BLaER1 (cell line): ENCODE measurements at regions not wholly inside any gene's neighbourhood (a gene's known extent, or its start where the extent isn't known, plus 50 kb on each side); places are given as distances from the start of the nearest gene placed in this dataset.

Experiments
- H3K27ac ChIP-seq: shearing (Covaris generic); formaldehyde crosslinking; 2 replicates; pipeline ENCODE4 v1.8.1; 2022
- H3K27me3 ChIP-seq: shearing (Covaris generic); formaldehyde crosslinking; 2 replicates; pipeline ENCODE4 v1.8.1; 2022
- H3K36me3 ChIP-seq: shearing (Covaris generic); formaldehyde crosslinking; 2 replicates; pipeline ENCODE4 v1.8.1; 2022
- H3K4me1 ChIP-seq: shearing (Covaris generic); formaldehyde crosslinking; 2 replicates; pipeline ENCODE4 v1.8.1; 2022
- H3K4me2 ChIP-seq: shearing (Covaris generic); formaldehyde crosslinking; 2 replicates; pipeline ENCODE4 v1.8.1; 2022
- H3K4me3 ChIP-seq: shearing (Covaris generic); formaldehyde crosslinking; 2 replicates; pipeline ENCODE4 v1.8.1; 2022
- H3K9ac ChIP-seq: shearing (Covaris generic); formaldehyde crosslinking; 2 replicates; pipeline ENCODE4 v1.8.1; 2022
- H3K9me3 ChIP-seq: shearing (Covaris generic); formaldehyde crosslinking; 2 replicates; pipeline ENCODE4 v1.8.1; 2022
- H4K20me1 ChIP-seq: shearing (Covaris generic); formaldehyde crosslinking; 2 replicates; pipeline ENCODE4 v1.8.1; 2022
- Cebpa-rat ChIP-seq: shearing (Covaris generic); IDR thresholded peaks from 2 replicates; pipeline ENCODE4 v1.8.1; 2022

DNA sequence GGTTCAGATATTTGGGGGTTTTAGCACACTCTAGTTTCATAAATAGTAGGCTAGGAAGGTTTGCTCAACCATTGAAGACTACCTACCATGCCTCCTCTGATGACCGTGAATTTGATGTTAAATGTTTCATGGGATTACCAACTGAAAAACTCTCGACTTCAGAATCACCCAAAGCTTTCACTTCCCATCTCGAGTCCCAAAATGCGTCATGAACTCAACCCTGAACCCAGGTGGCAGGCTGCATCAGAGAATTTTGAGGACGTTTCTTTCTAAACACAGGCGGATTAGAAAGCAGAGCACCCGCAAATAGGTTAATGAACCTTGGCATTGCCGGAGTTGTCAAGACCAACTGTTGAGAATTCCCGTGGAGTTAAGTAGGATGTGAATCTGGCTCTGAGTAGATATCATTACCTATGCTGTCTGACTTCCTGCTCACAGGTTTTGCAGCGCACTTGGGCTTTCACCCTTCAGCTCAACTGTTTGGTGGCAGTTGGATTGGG lies 98.4 kb upstream of the ADTRP start:
- no peaks in the 10 kb centered on the region for H3K27me3 ChIP-seq
- no peaks in the 10 kb centered on the region for H4K20me1 ChIP-seq
- no peaks in the 10 kb centered on the region for H3K4me1 ChIP-seq
- H3K27ac ChIP-seq, result no peak overlapping the region
- H3K9me3 ChIP-seq, result 0 out of 2 replicates have a peak, but pooled peaks cover 10% of the 10 kb centered on the region
- TF ChIP-seq Cebpa-rat, result no peak
- H3K4me3 ChIP-seq, result no peak overlapping the region
- no peak overlapping the region for H3K4me2 ChIP-seq
- no peak overlapping the region for H3K9ac ChIP-seq
- H3K36me3 ChIP-seq, result no peaks in the 10 kb centered on the region

DNA sequence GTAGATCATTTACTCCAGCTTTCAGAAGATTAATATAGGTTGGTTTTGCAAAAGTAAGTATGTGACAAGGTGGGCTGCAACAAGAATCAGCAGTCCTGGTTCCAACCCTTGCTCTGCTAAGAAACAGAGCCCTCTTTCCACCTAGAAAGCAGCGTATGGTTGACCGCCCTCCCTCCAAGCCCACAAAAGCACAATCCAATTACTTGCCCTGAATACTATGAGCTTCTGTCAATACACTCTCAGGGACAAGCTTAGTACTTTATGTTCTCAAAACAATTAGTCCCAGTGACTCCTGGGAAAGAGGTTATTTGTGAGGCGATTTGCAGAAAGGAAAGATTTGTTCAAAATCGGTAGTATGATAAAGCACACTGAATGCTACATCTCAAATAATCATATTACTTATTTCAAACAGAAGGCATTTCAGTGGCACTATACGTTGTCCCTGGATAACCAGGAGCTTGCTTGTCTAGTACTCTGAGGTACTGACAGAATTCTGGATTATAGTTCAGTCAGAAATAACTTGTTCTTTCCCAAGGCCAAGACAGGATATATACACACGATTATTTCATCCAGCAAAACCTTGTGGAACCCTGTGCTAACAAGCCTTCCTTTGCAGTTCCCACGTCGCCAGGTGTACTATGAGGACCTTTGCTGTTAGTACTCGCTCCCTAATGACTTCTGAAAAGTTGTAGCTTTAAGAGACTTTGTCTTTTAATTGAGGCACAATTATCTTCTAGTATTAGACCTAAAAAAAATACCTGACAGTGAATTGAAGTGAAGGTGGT lies 96.9 kb upstream of the ADTRP start:
- no peak for TF ChIP-seq Cebpa-rat
- no peaks in the 10 kb centered on the region for H3K9me3 ChIP-seq
- no peaks in the 10 kb centered on the region for H3K4me1 ChIP-seq
- no peak overlapping the region for H3K4me2 ChIP-seq
- no peaks in the 10 kb centered on the region for H3K27me3 ChIP-seq
- no peak overlapping the region for H3K9ac ChIP-seq
- no peak overlapping the region for H3K4me3 ChIP-seq
- H4K20me1 ChIP-seq, result no peaks in the 10 kb centered on the region
- no peak overlapping the region for H3K27ac ChIP-seq
- no peaks in the 10 kb centered on the region for H3K36me3 ChIP-seq

DNA sequence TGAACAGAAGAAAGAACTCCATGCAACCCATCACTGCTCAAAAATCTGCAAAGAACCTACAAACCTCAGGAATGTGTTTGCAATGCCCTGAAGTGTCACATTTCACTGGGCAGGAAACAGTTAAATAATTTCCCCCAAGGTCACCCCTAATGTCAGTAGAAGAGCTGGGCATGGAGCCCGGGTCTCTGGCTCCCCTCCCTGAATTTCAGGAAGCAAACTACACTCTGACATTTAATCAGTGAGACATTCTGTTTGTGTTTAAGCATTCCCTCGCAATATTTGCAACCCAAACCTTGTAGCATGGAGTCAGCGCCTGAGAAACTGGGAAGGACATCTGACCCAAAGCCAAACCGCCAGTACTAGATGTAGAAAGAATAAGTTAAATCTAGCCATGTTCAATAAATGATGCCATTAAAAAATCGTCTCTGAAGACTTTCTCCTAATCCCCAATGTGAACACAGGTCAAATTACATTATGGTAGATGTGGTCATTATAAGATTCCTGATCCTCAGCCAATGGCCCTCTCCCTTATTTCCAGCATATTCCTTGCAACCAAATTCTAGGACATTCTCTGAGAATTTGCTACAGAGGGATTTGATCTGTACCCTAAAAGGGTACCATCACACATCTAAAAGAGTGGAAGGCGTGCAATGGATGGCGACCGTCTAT lies 91.2 kb upstream of the ADTRP start:
- no peaks in the 10 kb centered on the region for H3K27me3 ChIP-seq

DNA sequence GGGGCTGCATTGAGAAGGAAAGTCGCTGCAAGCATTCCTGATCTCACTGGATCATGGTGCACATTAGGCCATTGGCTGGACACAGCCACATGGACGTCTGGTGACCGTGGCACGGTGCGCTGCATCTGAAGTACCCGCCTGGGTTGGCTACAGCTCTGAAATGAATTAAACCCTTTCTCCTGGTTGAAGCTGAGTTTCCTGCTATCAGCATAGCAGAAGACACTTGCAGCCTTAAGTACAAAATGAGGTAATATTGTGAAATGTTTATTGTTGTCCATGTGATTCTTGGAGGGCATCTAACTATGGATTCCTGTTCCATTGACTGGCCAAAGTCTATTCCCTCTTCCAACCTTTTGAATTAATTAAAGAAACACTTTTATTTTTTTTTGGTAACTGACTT lies 89.8 kb upstream of the ADTRP start:
- Histone ChIP-seq H4K20me1 (no peaks in the 10 kb centered on the region), H3K36me3 (no peaks in the 10 kb centered on the region), H3K27me3 (no peaks in the 10 kb centered on the region), H3K9me3 (no peaks in the 10 kb centered on the region), H3K9ac (no peak overlapping the region), H3K27ac (no peak overlapping the region), H3K4me2 (no peak overlapping the region), H3K4me3 (no peak overlapping the region), H3K4me1 (no peaks in the 10 kb centered on the region)
- no peak for TF ChIP-seq Cebpa-rat

More for the DNA sequence above, 91.2 kb upstream of the ADTRP start:
- Histone ChIP-seq H3K9me3 (no peaks in the 10 kb centered on the region), H3K27ac (no peak overlapping the region), H3K4me2 (no peak overlapping the region), H3K4me3 (no peak overlapping the region), H4K20me1 (no peaks in the 10 kb centered on the region), H3K4me1 (no peaks in the 10 kb centered on the region), H3K9ac (no peak overlapping the region), H3K36me3 (no peaks in the 10 kb centered on the region)
- TF ChIP-seq Cebpa-rat, result no peak

DNA sequence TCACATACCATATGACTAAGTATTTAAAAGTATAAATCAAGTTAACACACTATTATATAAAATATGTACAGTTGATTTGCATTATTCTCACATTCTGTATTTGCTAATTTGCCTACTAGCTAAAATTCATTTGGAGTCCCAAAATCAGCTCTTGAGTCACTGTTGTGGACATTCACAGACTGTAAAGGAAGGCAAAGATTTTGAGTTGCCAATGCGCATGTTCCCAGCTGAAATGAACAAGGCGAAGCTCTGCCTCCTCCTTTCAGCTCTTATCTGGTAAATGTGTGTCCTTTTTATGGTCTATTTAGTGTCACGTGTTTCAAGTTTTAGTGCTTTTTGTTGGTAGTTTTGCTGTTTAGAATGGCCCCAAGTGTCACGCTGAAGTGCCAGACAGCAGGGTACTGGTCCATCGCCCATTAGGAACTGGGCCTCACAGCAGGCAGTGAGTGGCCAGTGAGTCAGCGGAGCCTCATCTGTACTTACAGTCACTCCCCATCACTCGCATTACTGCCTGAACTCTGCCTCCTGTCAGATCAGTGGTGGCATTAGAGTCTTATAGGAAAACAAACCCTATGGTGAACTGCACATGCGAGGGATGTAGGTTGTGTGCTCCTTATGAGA lies 87.2 kb upstream of the ADTRP start:
- Histone ChIP-seq H3K4me1 (no peaks in the 10 kb centered on the region), H4K20me1 (no peaks in the 10 kb centered on the region), H3K36me3 (no peaks in the 10 kb centered on the region), H3K9me3 (no peaks in the 10 kb centered on the region), H3K4me2 (no peak overlapping the region), H3K9ac (no peak overlapping the region), H3K27ac (no peak overlapping the region), H3K27me3 (no peaks in the 10 kb centered on the region), H3K4me3 (no peak overlapping the region)
- no peak for TF ChIP-seq Cebpa-rat

DNA sequence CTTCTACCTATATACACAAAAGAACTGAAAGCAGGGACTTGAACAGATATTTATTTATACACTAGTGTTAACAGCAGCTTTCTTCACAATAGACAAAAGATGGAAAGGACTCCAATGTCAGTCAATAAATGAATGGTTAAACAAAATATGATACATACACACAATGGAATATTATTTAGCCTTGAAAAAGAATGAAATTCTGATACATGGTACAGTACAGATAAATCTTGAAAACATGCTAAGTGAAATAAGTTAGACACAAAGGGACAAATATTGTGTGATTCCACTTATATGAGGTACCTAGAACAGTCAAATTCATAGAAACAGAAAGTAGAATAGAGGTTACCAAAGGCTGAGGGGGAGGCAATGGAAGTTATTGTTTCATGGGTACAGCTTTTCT lies 79.8 kb upstream of the ADTRP start:
- H3K4me3 ChIP-seq, result no peak overlapping the region
- H3K36me3 ChIP-seq, result no peaks in the 10 kb centered on the region
- no peak for TF ChIP-seq Cebpa-rat
- H4K20me1 ChIP-seq, result no peaks in the 10 kb centered on the region
- H3K27ac ChIP-seq, result no peak overlapping the region
- H3K4me1 ChIP-seq, result peaks cover 19% of the 10 kb centered on the region
- no peak overlapping the region for H3K9ac ChIP-seq
- H3K27me3 ChIP-seq, result no peaks in the 10 kb centered on the region
- no peak overlapping the region for H3K4me2 ChIP-seq
- H3K9me3 ChIP-seq, result peaks cover 18% of the 10 kb centered on the region; the same call in 1 of the 2 replicates

- Histone ChIP-seq H3K9ac (no peak overlapping the region), H4K20me1 (no peaks in the 10 kb centered on the region), H3K36me3 (no peaks in the 10 kb centered on the region), H3K4me3 (no peak overlapping the region), H3K4me1 (peaks cover 41% of the 10 kb centered on the region), H3K9me3 (peaks cover 23% of the 10 kb centered on the region; the same call in 1 of the 2 replicates), H3K27me3 (no peaks in the 10 kb centered on the region), H3K4me2 (no peak overlapping the region), H3K27ac (no peak overlapping the region)
- no peak for TF ChIP-seq Cebpa-rat
Observed at GRCh38 chr6:11855743-11856142, 77.1 kb upstream of the ADTRP start.

DNA sequence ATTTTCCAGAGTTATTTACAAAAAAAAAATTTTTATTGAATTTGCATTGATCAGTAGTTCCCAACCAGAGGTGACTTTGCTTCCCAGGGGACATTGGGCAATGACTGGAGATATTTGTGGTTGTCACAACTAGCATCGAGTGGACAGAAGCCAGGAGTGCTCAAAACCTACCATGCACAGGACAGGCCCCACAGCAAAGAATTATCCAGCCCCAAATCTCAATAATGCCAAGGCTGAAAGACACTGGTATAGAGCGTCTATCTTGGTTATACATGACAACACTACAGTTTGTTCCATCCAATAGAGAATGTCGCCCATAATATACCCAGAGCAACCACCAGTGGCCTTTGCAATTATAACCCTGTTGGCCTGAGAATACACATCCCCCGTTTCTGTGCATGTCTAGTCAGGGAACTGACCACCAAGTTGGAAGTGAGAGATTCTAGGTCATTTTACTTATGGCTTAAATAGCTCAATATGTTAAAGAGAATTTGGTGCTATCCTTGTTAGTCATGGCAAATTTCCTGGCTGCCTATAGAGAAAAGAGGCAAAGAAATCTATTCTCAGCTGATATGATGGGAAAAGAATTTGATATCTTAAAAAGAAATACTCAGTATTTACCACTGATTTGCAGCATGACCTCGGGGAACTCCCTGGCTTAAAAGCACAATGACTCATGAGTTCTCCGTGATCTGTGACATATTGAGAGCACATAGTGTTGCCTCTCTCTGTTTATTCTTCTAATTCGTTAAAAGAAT lies 76.0 kb upstream of the ADTRP start:
- no peaks in the 10 kb centered on the region for H4K20me1 ChIP-seq
- no peak overlapping the region for H3K9ac ChIP-seq
- H3K4me3 ChIP-seq, result no peak overlapping the region
- TF ChIP-seq Cebpa-rat, result no peak
- H3K27me3 ChIP-seq, result no peaks in the 10 kb centered on the region
- no peaks in the 10 kb centered on the region for H3K36me3 ChIP-seq
- H3K9me3 ChIP-seq, result peaks cover 23% of the 10 kb centered on the region; the same call in 1 of the 2 replicates
- peak overlapping the region; percentile 41; the same call in 1 of the 2 replicates for H3K27ac ChIP-seq
- peak overlapping the region; percentile 58 for H3K4me2 ChIP-seq
- H3K4me1 ChIP-seq, result peaks cover 41% of the 10 kb centered on the region

DNA sequence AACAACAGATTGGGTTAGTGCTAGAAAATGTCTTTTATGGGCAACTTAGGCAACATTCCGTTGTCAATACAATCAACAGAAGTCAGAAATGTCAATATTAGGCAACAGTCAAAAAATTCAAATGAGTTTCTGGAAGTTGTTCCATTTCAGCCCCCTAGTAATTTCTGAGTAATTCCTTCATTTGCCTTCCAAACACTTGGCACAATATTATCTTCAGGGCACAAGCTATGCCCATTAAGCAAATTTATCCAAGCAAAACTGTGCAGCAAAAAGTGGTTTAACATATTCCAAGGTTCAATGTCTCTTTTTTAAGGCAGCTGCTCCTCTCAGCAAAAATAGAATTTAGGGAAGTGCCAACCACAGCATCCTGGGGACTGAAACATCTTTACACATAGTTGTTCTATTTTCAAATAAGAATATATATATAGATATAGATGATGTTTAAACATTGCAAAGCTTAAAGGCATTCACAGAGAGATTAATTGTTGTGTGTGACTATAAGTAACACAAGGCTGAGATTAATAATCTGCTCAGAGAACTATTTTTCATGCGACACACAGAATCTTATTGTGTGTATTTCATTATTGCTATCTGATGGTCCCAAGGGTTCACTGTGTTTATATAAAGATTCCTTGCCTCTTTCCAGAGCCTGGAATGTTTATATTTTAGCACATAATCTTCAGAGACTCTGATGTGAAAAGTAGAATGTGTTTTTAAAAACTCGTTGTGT lies 75.2 kb upstream of the ADTRP start:
- H3K9ac ChIP-seq, result no peak overlapping the region
- peak overlapping the region; percentile 58 for H3K4me2 ChIP-seq
- peak overlapping the region; percentile 41; the same call in 1 of the 2 replicates for H3K27ac ChIP-seq
- TF ChIP-seq Cebpa-rat, result no peak
- no peaks in the 10 kb centered on the region for H4K20me1 ChIP-seq
- no peak overlapping the region for H3K4me3 ChIP-seq
- peaks cover 23% of the 10 kb centered on the region; the same call in 1 of the 2 replicates for H3K9me3 ChIP-seq
- no peaks in the 10 kb centered on the region for H3K36me3 ChIP-seq
- no peaks in the 10 kb centered on the region for H3K27me3 ChIP-seq
- peaks cover 41% of the 10 kb centered on the region for H3K4me1 ChIP-seq
